ENCODE measurements at regions not wholly inside any gene's neighbourhood (a gene's known extent, or its start where the extent isn't known, plus 50 kb on each side); places are given as distances from the start of the nearest gene placed in this dataset.

DNA sequence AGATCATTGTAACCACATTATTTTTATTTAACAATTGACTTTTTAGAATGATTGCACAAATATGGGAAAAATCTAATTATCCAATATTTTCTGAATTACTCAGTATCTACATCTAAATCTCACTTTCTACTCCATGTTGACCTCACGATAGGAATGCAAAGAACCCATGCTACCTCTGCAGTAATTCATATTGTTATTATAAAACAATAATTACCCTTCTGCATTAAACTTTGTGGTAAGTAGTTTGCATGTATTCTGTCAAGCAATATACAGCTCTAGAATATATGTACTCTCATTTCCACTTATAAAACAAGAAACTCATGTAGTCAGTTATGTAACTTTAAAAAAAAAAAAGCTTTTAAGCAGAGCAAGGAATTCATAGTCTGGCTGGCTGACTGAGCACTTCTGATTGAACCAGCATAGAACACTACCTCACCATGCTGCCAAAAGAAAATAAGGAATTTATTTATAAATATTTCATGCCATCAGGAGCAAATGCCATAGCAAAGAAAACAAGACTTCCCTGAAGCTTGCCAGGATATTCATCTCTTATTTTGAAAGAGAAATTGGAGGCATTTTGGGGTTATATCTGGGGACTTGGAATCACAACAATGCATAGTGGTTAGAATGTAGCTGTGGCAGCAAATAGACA, 895.7 kb downstream of the XPNPEP1 start:
- no peaks in the 10 kb centered on the region for H3K4me1 ChIP-seq (ENCODE audit: insufficient read depth)
- H3K4me3 ChIP-seq (ENCODE audit: low read depth, low read length) = no peak overlapping the region
- DNase-seq (ENCODE audit: extremely low spot score) = no peak
- WGBS = 87% methylated on average over 1 of the region's 1 CpG
- H3K27ac ChIP-seq (ENCODE audit: low read depth) = no peak overlapping the region
- no peaks in the 10 kb centered on the region for H3K36me3 ChIP-seq (ENCODE audit: insufficient read depth)

DNA sequence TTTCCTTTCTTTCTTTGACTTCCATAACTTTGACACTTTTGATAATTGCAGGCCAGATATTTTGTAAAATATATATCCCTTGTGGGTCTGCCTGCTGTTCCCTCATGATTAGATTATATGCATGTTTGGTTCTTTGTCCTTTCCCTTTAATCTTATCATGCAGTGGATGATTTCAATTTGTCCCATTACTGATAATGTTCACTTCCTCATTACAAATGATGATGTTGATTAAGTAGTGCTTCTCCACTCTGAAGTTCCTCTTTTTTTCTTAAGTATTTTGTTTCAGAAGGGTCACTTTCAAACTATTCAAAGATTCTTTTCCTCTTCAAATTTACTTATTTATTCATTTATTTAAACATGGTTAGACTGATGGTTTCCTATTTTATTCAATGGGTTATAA, 898.1 kb downstream of the XPNPEP1 start:
- H3K27ac ChIP-seq (ENCODE audit: low read depth) = no peak overlapping the region
- H3K36me3 ChIP-seq (ENCODE audit: insufficient read depth) = no peaks in the 10 kb centered on the region
- DNase-seq (ENCODE audit: extremely low spot score) = no peak
- H3K4me1 ChIP-seq (ENCODE audit: insufficient read depth) = no peaks in the 10 kb centered on the region
- no peak overlapping the region for H3K4me3 ChIP-seq (ENCODE audit: low read depth, low read length)

DNA sequence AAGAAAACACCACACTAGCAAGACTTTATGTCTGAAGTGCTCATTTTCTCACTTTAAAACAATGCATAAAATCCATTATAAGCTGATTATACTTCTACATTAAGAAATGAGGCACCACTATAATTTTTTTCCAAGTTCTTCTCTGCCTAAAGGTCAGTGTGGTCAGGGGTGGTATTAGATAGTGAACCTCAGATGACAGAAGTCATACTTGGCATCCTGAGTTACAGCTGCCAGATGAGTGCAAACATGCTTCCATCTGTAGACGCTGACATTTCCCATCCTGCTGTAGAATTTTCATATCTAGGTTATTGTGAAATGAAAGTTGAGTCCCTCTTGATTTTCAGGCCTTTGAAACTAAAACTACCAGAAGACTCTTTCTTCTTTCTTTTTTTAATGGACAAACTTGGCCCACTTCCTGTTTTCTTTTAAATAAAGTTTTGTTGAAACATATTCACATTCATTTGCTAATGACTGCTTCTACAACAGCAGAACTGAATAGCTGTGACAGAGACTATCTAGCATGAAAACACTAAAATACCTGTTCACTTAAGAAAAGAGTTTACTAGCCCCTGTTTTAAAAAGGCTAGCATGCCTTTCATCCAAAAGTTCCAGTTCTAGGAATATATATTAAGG, 900.8 kb downstream of the XPNPEP1 start:
- Histone ChIP-seq H3K36me3 (ENCODE audit: insufficient read depth) (no peaks in the 10 kb centered on the region), H3K27ac (ENCODE audit: low read depth) (no peak overlapping the region), H3K4me3 (ENCODE audit: low read depth, low read length) (no peak overlapping the region), H3K4me1 (ENCODE audit: insufficient read depth) (no peaks in the 10 kb centered on the region)
- no peak for DNase-seq (ENCODE audit: extremely low spot score)
- 94% methylated on average over 1 of the region's 1 CpG for WGBS

- H3K27ac ChIP-seq (ENCODE audit: low read depth) = no peak overlapping the region
- H3K36me3 ChIP-seq (ENCODE audit: insufficient read depth) = no peaks in the 10 kb centered on the region
- no peaks in the 10 kb centered on the region for H3K4me1 ChIP-seq (ENCODE audit: insufficient read depth)
- 33% methylated on average over 6 of the region's 6 CpGs for WGBS
- no peak for DNase-seq (ENCODE audit: extremely low spot score)
- H3K4me3 ChIP-seq (ENCODE audit: low read depth, low read length) = no peak overlapping the region
Observed at GRCh38 chr10:109019001-109019424, 904.3 kb downstream of the XPNPEP1 start.

GRCh38 chr10:109007514-109007913, 915.8 kb downstream of the XPNPEP1 start:
- no peak overlapping the region for H3K27ac ChIP-seq (ENCODE audit: low read depth)
- no peaks in the 10 kb centered on the region for H3K36me3 ChIP-seq (ENCODE audit: insufficient read depth)
- DNase-seq (ENCODE audit: extremely low spot score) = no peak
- H3K4me1 ChIP-seq (ENCODE audit: insufficient read depth) = no peaks in the 10 kb centered on the region
- no peak overlapping the region for H3K4me3 ChIP-seq (ENCODE audit: low read depth, low read length)
- WGBS = 97% methylated on average over 1 of the region's 1 CpG

GRCh38 chr10:108990441-108990840, 932.9 kb downstream of the XPNPEP1 start:
- no peak overlapping the region for H3K27ac ChIP-seq (ENCODE audit: low read depth)
- 65% methylated on average over 5 of the region's 5 CpGs for WGBS
- H3K36me3 ChIP-seq (ENCODE audit: insufficient read depth) = no peaks in the 10 kb centered on the region
- H3K4me1 ChIP-seq (ENCODE audit: insufficient read depth) = no peaks in the 10 kb centered on the region
- no peak for DNase-seq (ENCODE audit: extremely low spot score)
- no peak overlapping the region for H3K4me3 ChIP-seq (ENCODE audit: low read depth, low read length)

DNA sequence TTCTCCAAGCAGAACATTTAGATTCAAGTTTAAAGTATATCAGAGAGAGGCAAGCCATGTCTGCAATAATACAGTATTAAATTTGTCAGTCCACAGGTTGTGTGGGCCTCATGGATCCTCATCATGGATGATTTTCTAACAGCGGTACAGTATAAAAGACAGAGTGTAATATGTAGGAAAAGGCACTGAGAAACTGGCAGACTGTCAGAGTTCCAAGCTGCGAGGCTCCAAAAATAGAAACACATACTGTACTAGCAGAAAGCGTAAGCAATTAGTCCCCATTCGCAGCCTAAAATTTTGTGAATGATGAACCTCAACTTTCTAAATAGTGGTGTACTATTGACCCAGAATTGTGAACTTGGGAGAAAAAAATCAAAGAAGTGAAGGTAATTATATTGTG, 933.3 kb downstream of the XPNPEP1 start:
- H3K27ac ChIP-seq (ENCODE audit: low read depth) = no peak overlapping the region
- H3K4me1 ChIP-seq (ENCODE audit: insufficient read depth) = no peaks in the 10 kb centered on the region
- DNase-seq (ENCODE audit: extremely low spot score) = no peak
- WGBS = 31% methylated on average over 4 of the region's 4 CpGs
- H3K4me3 ChIP-seq (ENCODE audit: low read depth, low read length) = no peak overlapping the region
- H3K36me3 ChIP-seq (ENCODE audit: insufficient read depth) = no peaks in the 10 kb centered on the region

DNA sequence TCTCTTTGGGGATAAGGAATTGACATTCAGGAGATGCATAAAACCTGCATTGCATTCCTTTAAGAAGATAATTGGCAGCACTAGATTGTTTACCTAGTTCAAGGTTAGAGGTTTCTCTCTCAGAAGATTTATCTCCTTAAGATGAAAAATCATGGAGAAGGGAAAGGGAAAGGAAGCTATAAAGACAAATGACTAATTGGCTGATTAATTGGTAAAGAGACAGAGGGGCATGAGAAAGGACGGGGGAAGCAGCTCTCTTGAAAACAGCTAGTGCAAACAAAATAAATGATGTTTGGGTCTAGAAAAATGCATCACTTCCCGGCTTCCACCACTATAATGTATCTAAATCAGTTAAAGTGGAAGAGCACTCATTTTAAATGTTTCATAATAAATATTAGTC, 941.2 kb downstream of the XPNPEP1 start:
- Histone ChIP-seq H3K27ac (ENCODE audit: low read depth) (no peak overlapping the region), H3K4me1 (ENCODE audit: insufficient read depth) (no peaks in the 10 kb centered on the region), H3K4me3 (ENCODE audit: low read depth, low read length) (no peak overlapping the region), H3K36me3 (ENCODE audit: insufficient read depth) (no peaks in the 10 kb centered on the region)
- no peak for DNase-seq (ENCODE audit: extremely low spot score)
- WGBS = 49% methylated on average over 2 of the region's 2 CpGs

- no peak for DNase-seq (ENCODE audit: extremely low spot score)
- H3K4me1 ChIP-seq (ENCODE audit: insufficient read depth) = no peaks in the 10 kb centered on the region
- no peak overlapping the region for H3K27ac ChIP-seq (ENCODE audit: low read depth)
- no peak overlapping the region for H3K4me3 ChIP-seq (ENCODE audit: low read depth, low read length)
- H3K36me3 ChIP-seq (ENCODE audit: insufficient read depth) = no peaks in the 10 kb centered on the region
Observed at GRCh38 chr10:108980869-108981268, 942.4 kb downstream of the XPNPEP1 start.

GRCh38 chr10:108975459-108976058, 947.8 kb downstream of the XPNPEP1 start:
- Histone ChIP-seq H3K4me3 (ENCODE audit: low read depth, low read length) (no peak overlapping the region), H3K27ac (ENCODE audit: low read depth) (no peak overlapping the region), H3K4me1 (ENCODE audit: insufficient read depth) (no peaks in the 10 kb centered on the region), H3K36me3 (ENCODE audit: insufficient read depth) (no peaks in the 10 kb centered on the region)
- WGBS = 53% methylated on average over 3 of the region's 3 CpGs
- DNase-seq (ENCODE audit: extremely low spot score) = no peak

GRCh38 chr10:108970016-108970415, 953.3 kb downstream of the XPNPEP1 start:
- Histone ChIP-seq H3K36me3 (ENCODE audit: insufficient read depth) (no peaks in the 10 kb centered on the region), H3K27ac (ENCODE audit: low read depth) (no peak overlapping the region), H3K4me1 (ENCODE audit: insufficient read depth) (no peaks in the 10 kb centered on the region), H3K4me3 (ENCODE audit: low read depth, low read length) (no peak overlapping the region)
- 50% methylated on average over 1 of the region's 1 CpG for WGBS
- no peak for DNase-seq (ENCODE audit: extremely low spot score)

- Histone ChIP-seq H3K4me1 (ENCODE audit: insufficient read depth) (no peaks in the 10 kb centered on the region), H3K4me3 (ENCODE audit: low read depth, low read length) (no peak overlapping the region), H3K36me3 (ENCODE audit: insufficient read depth) (no peaks in the 10 kb centered on the region), H3K27ac (ENCODE audit: low read depth) (no peak overlapping the region)
- WGBS = 92% methylated on average over 1 of the region's 1 CpG
- DNase-seq (ENCODE audit: extremely low spot score) = no peak
Observed at GRCh38 chr10:108966411-108966810, 956.9 kb downstream of the XPNPEP1 start.

DNA sequence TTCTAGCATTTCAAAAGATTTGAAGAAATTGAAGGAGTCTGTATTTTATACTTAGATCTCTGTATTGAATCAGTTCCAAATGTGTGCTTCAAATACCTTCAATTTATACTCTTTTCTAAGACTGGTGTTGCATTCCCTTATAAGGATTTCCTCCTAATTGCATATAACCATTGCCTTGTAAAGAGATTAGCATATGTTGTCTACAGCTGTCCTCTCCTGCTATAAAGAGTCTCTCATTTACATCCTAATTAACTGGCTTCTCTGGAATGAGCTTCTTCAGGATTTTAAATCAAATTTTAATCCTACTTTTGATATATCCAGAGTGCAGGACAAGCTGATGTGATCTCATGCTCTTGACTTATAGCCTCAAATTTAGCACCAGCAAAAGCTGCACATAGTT, 957.3 kb downstream of the XPNPEP1 start:
- Histone ChIP-seq H3K27ac (ENCODE audit: low read depth) (no peak overlapping the region), H3K4me1 (ENCODE audit: insufficient read depth) (no peaks in the 10 kb centered on the region), H3K36me3 (ENCODE audit: insufficient read depth) (no peaks in the 10 kb centered on the region), H3K4me3 (ENCODE audit: low read depth, low read length) (no peak overlapping the region)
- no peak for DNase-seq (ENCODE audit: extremely low spot score)

GRCh38 chr10:108962172-108962571, 961.1 kb downstream of the XPNPEP1 start:
- no peak overlapping the region for H3K4me3 ChIP-seq (ENCODE audit: low read depth, low read length)
- no peaks in the 10 kb centered on the region for H3K4me1 ChIP-seq (ENCODE audit: insufficient read depth)
- no peak for DNase-seq (ENCODE audit: extremely low spot score)
- H3K36me3 ChIP-seq (ENCODE audit: insufficient read depth) = no peaks in the 10 kb centered on the region
- H3K27ac ChIP-seq (ENCODE audit: low read depth) = no peak overlapping the region

All from urinary bladder (tissue), 3 donors.